NB4 (cell line): ENCODE measurements at regions not wholly inside any gene's neighbourhood (a gene's known extent, or its start where the extent isn't known, plus 50 kb on each side); places are given as distances from the start of the nearest gene placed in this dataset.

ENCODE experiments used
- CTCF ChIP-seq: IDR thresholded peaks from one replicate; pipeline ENCODE4 v1.5.1; 2012; ENCODE audit warnings: low read depth, low read length
- MAX ChIP-seq: IDR thresholded peaks from 2 replicates; pipeline ENCODE4 v1.6.1; 2011; ENCODE audit warnings: low read depth, low read length
- MYC ChIP-seq: IDR thresholded peaks from 2 replicates; pipeline ENCODE4 v1.6.1; 2011; ENCODE audit warnings: low read depth, low read length
- POLR2A ChIP-seq: IDR thresholded peaks from 2 replicates; pipeline ENCODE4 v1.6.1; 2011; ENCODE audit warnings: mild to moderate bottlenecking; ENCODE audit not compliant: insufficient read length; ENCODE audit errors: extremely low read depth

DNA sequence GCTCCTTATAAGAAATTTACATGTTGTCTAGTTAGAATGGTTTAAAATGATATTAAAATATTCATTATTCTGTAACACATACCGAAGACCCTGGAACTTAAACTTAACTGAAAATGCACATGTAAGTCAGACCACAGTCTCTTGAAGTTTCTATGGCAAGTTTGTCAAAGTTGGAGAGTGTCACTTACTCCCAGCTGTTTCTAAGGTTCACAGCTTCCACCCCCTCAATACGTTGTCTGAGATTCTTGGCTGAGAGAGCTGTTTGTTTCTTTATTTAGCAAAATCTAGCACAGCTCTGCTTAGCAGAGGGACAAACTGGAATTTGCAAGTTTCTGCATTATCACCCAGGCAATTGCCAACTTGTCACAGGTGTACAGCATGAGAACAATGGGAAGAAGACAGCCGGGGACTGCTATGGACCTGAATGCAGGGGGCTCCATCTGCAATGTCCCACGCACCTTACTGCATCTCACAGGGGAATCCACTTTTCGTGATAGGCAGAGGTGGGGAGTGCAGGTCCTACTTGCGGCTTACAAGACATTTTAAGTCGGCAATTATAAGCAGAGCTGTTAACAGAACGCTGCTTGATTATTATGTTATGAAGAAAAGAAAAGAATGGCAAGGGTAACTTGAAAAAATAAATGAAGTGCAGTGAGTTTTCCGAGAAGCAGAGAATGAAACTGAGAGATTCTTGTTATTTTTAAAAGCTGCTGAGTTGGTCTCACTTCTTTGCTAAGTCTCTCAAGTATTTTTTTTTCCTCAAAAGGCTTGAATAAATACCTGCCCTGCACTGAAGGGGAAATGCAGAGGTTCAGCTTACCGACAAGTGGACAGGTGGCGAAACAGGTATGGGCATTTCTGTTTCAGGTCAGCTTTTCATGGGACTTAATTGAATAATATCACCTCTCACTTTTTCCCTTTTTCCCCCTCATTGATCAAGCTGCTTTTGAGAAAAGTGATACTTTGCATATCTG, 1072.1 kb upstream of the FANCL start:
- TF ChIP-seq CTCF (no peak), MYC (no peak), POLR2A (no peak), MAX (no peak)
